Astrocyte (in vitro differentiated cells and primary cell): ENCODE measurements at regions not wholly inside any gene's neighbourhood (a gene's known extent, or its start where the extent isn't known, plus 50 kb on each side); places are given as distances from the start of the nearest gene placed in this dataset.

Experiments used
- CTCF ChIP-seq: IDR thresholded peaks from 2 replicates; pipeline ENCODE4 v1.5.1; 2011; ENCODE audit warnings: low read depth, mild to moderate bottlenecking, inconsistent platforms, low read length, moderate library complexity; ENCODE audit not compliant: insufficient read depth
- EZH2 ChIP-seq: IDR thresholded peaks from 2 replicates; pipeline ENCODE4 v1.6.1; 2012; ENCODE audit warnings: mild to moderate bottlenecking, low read length, inconsistent platforms; ENCODE audit not compliant: insufficient read depth

GRCh38 chr2:106004851-106005250, 189.2 kb downstream of the UXS1 start:
- TF ChIP-seq CTCF (no peak), EZH2 (no peak)
